ENCODE measurements at regions not wholly inside any gene's neighbourhood (a gene's known extent, or its start where the extent isn't known, plus 50 kb on each side); places are given as distances from the start of the nearest gene placed in this dataset.

DNA sequence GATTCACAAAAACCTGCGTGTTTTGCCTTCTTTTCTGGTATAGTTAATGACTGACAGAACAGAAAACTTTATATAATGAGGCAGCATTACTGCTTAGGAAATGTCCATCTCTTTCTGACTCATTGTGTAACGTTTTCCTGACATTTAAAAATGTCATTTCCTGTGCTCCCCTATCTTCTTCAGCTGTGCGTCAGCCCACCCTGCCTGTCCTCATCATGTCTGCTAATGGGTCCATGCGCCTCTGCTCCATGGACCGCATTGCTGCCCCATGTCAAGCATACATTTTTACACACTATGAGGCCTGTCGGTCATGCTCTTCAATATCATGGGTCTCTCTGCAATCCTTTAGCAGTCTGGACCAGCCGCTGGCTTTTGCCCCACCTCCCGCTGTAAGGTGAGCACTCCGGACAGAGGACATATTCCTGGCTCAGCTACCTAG, 234.3 kb downstream of the CDCA7 start:
- TF ChIP-seq, protein P1, sequence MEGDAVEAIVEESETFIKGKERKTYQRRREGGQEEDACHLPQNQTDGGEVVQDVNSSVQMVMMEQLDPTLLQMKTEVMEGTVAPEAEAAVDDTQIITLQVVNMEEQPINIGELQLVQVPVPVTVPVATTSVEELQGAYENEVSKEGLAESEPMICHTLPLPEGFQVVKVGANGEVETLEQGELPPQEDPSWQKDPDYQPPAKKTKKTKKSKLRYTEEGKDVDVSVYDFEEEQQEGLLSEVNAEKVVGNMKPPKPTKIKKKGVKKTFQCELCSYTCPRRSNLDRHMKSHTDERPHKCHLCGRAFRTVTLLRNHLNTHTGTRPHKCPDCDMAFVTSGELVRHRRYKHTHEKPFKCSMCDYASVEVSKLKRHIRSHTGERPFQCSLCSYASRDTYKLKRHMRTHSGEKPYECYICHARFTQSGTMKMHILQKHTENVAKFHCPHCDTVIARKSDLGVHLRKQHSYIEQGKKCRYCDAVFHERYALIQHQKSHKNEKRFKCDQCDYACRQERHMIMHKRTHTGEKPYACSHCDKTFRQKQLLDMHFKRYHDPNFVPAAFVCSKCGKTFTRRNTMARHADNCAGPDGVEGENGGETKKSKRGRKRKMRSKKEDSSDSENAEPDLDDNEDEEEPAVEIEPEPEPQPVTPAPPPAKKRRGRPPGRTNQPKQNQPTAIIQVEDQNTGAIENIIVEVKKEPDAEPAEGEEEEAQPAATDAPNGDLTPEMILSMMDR (IDR thresholded peaks at IDR 0.05; ENCODE audit: extremely low read depth, missing control alignments) = no peak
- no peak for DNase-seq (ENCODE audit: low spot score)

DNA sequence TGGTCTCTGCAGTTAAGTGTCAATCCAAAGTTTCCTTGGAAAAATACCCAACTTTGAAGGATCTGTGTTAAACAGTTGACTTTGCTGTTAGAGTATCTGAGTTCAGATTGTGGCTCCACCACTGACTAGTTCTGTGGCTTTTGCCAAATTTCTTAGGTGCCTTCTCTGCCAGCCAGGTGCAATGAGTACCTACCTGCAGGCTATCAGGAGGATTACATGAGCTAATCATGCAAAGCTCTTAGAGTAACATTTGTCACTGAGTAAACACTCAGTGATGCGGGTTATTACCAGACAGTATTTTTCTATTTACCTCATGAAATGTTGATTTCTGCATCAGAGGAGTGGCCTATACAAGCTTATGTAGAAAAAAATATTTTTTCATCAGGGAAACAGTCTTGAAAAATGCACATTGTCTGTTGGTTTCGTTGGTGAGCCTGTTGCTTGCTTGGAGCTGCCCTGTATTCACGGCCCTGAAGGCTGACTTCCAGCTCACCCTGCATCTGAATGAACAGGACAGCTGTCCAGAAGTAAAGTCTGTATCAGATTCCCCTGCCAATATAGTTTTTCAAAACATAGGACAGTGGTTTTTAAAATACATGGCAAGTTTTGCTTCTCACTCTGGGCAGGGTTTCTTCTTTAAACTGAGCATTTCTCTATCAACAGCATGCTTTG, 235.1 kb downstream of the CDCA7 start:
- no peak for DNase-seq (ENCODE audit: low spot score)
- TF ChIP-seq, protein P1 (IDR thresholded peaks at IDR 0.05; ENCODE audit: extremely low read depth, missing control alignments) = no peak

DNA sequence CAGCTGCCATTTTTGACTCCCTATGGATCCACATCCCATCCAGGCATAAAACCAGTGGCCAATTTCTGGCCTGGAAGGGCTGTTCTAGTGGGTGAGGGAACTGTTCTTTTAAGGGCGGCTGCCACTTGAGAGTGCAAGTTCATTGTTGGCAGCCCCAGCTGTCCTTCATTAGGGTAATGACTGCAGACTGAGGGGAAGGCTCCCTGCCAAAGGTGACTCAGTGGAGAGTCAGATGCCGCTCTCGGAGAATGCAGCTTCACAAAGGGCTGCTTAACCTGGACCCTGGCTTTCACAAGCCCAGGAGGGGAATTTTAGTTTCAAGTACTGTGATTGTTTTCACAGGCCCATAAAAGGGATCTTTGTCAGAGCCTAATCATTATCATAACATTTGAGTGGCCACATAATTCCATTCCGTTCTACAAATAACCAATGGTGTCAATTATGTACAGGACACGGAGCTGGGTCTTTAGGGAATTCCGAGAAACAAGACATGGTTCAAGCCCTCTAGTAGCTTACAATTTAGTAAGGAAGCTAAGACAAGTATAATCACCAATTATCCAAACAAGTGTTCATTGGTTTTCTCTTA, 235.7 kb downstream of the CDCA7 start:
- DNase-seq (ENCODE audit: low spot score) = no peak
- TF ChIP-seq, protein P1 (IDR thresholded peaks at IDR 0.05; ENCODE audit: extremely low read depth, missing control alignments) = no peak

DNA sequence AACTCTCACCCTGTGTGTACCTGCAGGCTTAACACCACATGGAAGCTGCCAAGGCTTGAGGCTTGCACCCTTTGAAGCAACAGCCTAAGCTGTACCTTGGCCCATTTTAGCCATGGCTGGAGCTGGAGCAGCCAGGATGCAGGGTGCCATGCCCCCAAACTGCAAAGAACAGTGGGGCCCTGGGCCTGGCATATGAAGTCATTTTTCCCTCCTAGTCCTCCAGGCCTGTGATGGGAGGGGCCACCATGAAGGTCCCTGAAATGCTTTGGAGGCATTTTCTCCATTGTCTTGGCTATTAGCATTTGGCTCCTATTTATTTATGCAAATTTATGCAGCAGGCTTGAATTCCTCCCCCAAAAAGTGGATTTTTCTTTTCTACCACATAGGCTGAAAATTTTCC, 238.4 kb downstream of the CDCA7 start:
- TF ChIP-seq, protein P1 (IDR thresholded peaks at IDR 0.05; ENCODE audit: extremely low read depth, missing control alignments) = no peak
- no peak for DNase-seq (ENCODE audit: low spot score)

DNA sequence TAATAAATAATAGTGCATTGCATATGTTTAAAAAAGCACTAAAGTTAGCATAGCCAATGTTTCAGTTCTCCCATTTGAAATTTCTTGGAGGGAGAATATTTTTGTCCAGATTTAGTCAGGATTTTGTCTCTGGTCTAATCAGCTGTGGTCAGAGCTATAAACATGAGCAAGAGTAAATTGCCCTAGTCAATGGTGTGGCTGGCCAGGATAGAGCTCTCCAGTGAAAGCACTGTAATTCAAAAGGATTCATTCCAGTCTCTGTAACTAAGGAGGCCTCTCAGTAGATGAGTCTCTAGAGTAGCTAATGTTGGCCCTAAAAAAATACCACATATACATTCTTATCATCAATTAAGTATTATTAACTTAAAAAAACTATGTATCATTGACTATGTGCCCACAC, 241.6 kb downstream of the CDCA7 start:
- no peak for DNase-seq (ENCODE audit: low spot score)
- TF ChIP-seq, protein P1 (IDR thresholded peaks at IDR 0.05; ENCODE audit: extremely low read depth, missing control alignments) = no peak

DNA sequence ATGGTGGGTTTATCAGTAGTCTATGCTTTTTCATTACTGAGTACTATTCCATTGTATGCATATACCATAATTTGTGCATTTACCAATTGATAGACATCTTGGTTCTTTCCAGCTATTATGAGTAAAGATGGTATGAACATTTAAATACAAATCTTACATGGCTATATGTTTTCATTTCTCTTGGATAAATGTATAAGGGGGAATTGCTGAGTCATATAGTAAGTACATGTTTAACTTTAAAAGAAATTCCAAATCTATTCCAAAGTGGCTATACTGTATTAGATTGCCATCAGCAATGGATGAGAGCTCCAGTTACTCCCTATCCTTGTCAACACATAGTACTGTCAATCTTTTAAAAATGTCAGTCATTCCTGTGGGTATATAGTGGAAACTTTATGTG, 243.9 kb downstream of the CDCA7 start:
- TF ChIP-seq, protein P1 (IDR thresholded peaks at IDR 0.05; ENCODE audit: extremely low read depth, missing control alignments) = no peak
- no peak for DNase-seq (ENCODE audit: low spot score)

DNA sequence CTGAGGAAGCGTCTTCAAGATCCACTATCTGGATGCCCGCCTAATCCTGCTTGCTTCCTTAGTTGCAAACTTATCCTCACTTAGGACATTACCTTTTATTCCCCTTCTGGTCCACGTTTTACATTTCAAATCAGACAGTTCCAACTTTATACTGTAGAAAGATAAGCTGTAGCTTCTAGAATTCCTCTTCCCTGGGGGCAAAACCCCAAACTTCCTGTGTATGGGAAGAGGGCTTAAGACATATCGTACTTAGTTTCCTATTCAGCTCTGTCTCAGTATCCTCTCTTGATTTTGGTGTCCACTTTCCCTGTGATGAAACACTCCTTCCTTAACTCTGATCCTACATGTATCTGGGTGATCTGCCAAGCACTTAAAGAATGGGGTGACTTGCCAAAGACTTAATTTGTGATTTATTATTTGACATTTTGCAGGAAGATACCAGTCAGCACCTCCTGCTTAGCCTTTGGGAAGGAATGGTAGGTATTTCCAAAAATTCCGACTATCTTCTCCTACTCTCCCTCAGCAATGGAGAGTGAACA, 245.2 kb downstream of the CDCA7 start:
- TF ChIP-seq, protein P1 (IDR thresholded peaks at IDR 0.05; ENCODE audit: extremely low read depth, missing control alignments) = no peak
- no peak for DNase-seq (ENCODE audit: low spot score)
